Epithelial cell of prostate (primary cell): ENCODE measurements at regions not wholly inside any gene's neighbourhood (a gene's known extent, or its start where the extent isn't known, plus 50 kb on each side); places are given as distances from the start of the nearest gene placed in this dataset.

Source experiments
- DNase-seq: peaks from one replicate; pipeline ENCODE4 v3.0.0-alpha.2; 2011; ENCODE audit warnings: low read depth, low spot score
- H3K27ac ChIP-seq: fragments of 450-650 bp; 2 replicates; pipeline ENCODE4 v1.5.1; 2017; ENCODE audit warnings: mild to moderate bottlenecking

- H3K27ac ChIP-seq = no peak overlapping the region
- DNase-seq = no peak
Measured at GRCh38 chr3:1535361-1535760, 442.5 kb downstream of the CNTN6 start.

GRCh38 chr3:1540686-1541085, 447.9 kb downstream of the CNTN6 start:
- H3K27ac ChIP-seq = no peak overlapping the region
- no peak for DNase-seq

- H3K27ac ChIP-seq = no peak overlapping the region
- no peak for DNase-seq
Measured at GRCh38 chr3:1551741-1552140, 458.9 kb downstream of the CNTN6 start.

DNA sequence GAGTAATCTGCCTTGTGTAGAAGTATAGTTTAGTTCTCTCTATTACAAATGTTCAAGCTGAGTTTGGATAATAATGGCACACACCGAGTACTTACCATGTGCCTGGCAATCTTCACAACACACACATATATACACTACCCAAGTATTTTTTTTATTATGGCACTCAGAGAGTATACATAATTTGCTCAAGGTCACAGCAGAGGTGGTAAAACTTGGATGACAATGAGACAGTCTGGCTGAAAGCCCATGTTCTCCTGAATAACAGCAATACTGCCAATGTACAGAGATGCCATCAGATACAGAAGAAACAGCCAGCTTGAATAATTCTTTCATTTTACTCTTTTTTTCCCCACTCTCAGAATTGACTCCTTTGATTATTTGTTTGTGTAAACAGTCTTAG, 460.0 kb downstream of the CNTN6 start:
- no peak overlapping the region for H3K27ac ChIP-seq
- no peak for DNase-seq

DNA sequence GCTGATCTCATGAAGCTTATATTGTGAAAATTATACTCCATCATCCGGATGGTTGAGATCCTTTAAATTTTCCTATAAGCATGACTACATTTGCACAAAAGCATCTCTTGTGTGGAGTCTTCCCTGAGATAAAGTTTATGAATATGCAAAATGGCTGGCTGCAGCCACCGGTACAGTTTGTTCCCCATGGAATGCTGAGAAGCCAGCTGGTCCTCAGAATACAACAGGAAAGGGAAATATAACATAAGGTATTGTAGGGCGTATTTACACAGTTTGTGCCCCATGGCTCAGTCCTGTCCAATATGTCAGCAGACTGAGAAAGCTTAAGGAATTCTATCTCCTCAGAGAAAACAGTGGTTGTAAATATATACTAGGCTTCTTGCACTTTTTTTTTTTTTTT, 468.6 kb downstream of the CNTN6 start:
- no peak overlapping the region for H3K27ac ChIP-seq
- DNase-seq = no peak

DNA sequence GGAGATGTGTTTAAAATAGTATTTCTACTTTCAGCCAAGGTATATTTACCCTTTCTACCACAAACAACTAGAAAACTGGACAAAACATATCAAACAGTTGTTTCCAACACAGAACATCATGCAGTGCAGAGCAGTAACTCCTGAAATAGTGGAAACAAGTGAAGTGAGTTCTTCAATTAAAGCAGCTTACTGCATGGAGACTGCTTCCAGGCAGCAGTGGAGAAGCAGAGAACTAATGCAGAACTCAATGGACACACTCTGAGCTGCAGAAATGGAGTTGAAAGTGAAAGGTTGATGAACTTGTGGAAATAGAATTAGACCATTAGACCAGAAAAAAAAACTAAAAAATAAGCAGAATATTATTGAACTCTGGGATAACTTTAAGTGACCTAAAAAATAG, 478.9 kb downstream of the CNTN6 start:
- no peak for DNase-seq
- no peak overlapping the region for H3K27ac ChIP-seq

GRCh38 chr3:1576047-1576446, 483.2 kb downstream of the CNTN6 start:
- H3K27ac ChIP-seq = no peak overlapping the region

DNA sequence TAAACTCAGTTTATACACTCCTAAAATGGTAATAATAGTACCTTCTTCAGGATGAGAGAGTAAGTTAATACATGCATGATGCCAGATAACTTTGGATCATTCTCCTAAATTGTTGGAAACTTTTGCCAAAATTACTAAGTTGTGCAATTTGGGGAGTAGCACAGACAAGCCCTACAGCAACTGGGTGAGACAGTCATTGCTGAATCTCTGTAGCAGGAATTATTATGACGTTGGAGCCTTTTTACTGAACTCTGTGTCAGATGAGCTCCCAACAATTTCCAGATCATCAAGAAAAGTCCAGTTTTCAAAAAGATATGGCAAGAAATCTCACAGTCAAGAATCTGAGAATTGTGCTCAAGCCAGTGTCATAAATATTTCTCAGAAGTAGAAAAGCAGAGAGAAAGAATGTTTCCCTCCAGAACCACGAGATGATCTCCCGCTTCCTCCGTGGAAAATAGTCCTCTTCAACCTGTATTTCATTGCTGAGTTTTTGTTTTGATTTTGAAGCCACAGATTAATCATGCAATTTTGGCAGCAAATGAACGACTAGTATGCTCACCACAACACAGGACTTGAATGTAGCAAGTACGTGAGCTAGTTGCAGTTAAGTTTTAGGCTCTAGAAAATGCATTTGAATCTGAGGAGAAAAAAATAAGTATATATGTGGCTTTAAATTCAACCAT, 485.4 kb downstream of the CNTN6 start:
- DNase-seq = no peak
- no peak overlapping the region for H3K27ac ChIP-seq

More at GRCh38 chr3:1576047-1576446, 483.2 kb downstream of the CNTN6 start:
- DNase-seq = no peak

DNA sequence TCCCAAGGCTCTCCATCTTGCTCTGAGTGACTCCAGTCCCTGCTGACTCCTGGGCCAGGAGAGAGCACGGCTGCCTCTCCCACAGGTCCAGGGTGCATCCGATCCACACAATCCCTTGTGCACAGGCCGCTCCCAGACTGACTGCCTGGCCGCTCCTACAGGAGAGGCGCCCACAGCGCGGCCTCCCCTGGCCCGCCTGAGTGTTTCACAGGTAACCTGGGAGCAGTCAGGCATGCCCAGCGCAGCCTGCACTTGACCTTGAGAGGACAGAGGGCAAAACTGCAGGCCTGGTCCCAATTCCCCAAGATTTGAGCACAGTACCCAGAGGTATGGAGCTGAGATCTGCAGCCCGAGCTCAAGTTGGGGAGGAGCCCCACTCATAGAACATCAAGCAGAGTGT, 490.2 kb downstream of the CNTN6 start:
- DNase-seq = no peak
- H3K27ac ChIP-seq = no peak overlapping the region

- DNase-seq = no peak
- no peak overlapping the region for H3K27ac ChIP-seq
Measured at GRCh38 chr3:1587426-1587825, 494.6 kb downstream of the CNTN6 start.

DNA sequence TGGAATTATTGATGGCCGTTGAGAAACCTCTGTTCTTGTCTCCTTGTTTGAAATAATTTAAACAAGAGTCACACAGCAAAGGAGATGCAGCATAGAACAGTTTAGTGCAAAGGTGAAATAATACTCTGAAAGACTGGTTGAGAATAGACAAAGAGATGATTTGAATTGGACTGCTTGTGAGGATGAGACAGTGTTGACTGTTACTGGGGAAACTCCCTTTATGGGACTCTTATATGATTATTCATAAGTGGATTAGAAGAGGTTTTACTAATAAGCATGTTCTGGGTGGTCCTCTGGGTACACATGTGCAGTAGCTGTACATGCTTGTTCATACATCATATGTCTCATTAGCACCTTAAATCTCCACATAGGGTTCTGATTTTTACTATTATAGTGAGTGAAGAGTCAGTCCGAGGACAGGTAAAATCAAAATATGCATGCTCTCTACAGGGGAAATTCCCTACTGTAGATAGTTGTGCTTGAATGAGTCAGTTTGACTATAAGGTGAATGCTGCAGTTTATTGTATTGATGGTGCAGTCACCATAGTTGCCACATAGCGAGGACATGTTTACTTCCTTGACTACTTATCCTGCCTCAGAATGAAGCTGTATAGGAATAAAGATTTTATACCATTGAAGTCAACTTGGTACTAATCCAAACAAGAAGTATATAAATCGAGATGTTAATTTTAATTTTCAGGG, 498.7 kb downstream of the CNTN6 start:
- DNase-seq = no peak
- H3K27ac ChIP-seq = no peak overlapping the region

DNA sequence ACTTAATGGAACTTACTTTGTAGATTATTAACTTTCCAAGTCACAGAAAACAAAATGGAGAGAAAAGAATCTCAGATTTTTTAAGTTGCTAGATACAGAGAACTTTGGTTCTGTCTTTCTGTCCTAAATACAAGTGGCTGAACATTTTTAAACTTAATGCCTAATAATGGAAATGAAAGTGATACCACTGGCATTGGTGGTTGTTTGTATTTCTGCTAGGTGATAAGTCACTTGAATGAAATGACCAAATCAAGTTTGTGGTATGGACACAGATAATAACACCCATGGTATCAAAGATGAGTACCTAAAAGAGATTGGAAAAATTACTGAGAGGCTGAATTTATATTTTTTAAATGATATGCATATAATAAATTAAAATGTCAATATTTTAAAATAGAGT, 502.1 kb downstream of the CNTN6 start:
- DNase-seq = no peak

GRCh38 chr3:1600206-1600605, 498.5 kb upstream of the CNTN4 start:
- DNase-seq = no peak
- H3K27ac ChIP-seq = no peak overlapping the region

More for the DNA sequence above, 502.1 kb downstream of the CNTN6 start:
- H3K27ac ChIP-seq = no peak overlapping the region

DNA sequence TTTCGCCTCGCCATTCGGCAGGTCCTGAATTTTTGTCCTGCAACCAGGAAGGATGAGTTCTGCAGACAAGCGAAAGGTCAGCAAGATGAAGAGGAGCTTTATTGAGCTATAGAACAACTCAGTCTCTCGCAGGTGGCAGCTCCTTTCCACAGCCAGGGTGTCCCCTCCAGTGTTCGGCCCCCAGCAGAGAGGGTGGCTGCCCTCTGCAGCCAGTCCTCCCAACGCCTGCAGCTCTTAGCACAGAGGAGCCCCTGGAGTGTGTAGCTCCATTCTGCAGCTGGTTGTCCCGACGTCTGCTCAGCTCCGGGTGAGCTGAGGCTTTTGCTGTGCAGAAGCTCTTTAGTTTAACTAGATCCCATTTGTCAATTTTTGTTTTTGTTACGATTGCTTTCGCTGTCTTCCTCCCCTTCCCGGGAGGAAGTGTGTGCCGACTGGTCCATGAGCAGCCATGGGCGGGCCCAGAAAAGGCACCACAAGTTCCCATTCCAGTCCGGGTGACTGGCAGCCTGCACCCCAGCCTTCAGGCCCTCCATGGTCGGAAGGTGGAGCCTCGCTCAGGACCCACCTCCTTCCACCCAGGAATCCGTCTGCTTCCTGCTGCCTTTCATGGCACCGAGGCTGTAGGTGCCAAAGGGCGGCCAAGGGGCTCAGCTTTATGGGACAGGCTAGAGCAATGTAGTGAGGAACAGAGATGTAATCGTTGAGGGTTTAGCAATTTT, 497.8 kb upstream of the CNTN4 start:
- no peak overlapping the region for H3K27ac ChIP-seq
- no peak for DNase-seq

DNA sequence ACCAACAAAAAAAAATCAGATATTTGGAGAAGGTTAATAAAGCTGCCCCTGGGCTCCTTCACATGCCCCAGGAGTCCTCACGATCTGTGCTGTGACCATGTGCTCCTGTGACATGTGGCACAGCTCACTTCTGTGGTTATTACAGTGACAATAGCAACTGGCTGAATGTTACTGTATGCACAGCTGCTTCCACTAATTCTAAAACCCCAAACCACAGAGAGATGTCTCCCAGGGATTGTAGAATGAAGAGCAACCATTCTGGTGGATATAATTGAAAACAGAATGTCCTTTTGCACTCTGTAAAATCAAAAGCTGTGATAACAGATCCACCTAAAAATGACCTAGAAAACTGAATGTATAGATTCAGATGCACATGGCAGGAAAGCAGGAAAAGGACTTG, 489.2 kb upstream of the CNTN4 start:
- DNase-seq = no peak
- H3K27ac ChIP-seq = no peak overlapping the region

GRCh38 chr3:1611824-1612223, 486.8 kb upstream of the CNTN4 start:
- H3K27ac ChIP-seq = no peak overlapping the region
- DNase-seq = no peak

DNA sequence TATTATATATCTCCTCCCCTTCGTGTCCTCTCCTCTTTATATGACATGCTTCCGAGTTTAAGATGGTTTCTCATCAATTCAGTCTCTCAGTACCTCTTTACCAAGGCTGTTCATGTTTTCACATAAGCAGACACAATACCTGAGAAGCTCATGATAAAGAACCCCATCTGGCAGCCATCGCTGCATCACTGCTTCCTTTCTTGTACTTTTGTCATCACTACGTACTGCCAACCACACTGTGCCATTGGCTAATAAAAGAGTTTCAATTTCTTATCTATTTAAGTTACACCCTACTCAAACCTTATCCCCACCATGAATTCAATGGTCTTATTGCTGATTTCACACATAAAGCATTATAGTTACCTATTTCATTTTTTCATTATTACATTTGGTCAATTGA, 484.7 kb upstream of the CNTN4 start:
- H3K27ac ChIP-seq = no peak overlapping the region
- DNase-seq = no peak

DNA sequence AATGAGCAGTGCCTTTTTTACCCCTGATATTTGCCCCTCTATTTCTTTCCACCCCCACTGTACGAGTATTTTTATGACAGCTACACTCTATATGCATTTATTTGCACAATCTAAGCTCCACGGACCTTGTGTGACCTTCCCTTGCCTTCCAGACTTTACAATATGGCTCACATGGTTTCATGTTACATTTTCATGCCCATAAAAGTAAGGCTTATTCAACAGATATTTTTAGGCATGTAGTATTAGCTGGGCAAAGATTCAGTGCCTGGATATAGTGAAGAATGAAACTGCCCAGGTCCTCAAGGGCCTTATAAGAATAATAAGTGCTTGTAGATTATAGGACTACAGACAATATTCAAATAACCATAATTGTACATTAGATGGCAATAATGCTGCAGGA, 481.9 kb upstream of the CNTN4 start:
- no peak for DNase-seq
- H3K27ac ChIP-seq = no peak overlapping the region

GRCh38 chr3:1623896-1624295, 474.8 kb upstream of the CNTN4 start:
- no peak for DNase-seq
- no peak overlapping the region for H3K27ac ChIP-seq

GRCh38 chr3:1632128-1632527, 466.5 kb upstream of the CNTN4 start:
- no peak for DNase-seq
- H3K27ac ChIP-seq = no peak overlapping the region

DNA sequence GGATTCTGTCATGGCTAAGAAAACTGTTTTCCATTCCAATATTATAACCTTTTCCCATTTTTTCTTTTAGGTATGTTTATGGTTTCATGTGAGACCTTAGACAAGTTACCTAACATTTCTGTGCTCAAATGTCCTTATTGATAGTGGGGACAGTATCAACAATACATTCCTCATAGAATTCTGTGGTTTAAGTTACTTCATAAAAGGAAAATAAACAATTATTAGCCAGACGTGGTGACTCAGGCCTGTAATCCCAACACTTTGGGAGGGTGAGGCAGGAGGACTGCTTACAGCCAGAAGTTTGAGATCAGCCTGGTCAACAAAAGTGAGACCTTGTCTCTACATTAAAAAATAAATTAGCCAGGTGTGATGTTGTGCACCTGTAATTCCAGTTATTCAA, 436.8 kb upstream of the CNTN4 start:
- no peak for DNase-seq
- no peak overlapping the region for H3K27ac ChIP-seq
